Liver (tissue), 3 donors: ENCODE measurements at regions not wholly inside any gene's neighbourhood (a gene's known extent, or its start where the extent isn't known, plus 50 kb on each side); places are given as distances from the start of the nearest gene placed in this dataset.

ENCODE experiments used
- FOXA1 ChIP-seq: IDR thresholded peaks from 2 replicates; pipeline ENCODE4 v1.6.1; 2016; ENCODE audit warnings: antibody characterized with exemption
- GABPA ChIP-seq, 2 donors: IDR thresholded peaks in 1 of 2; conservative IDR thresholded peaks in 1 of 2; 2 replicates each; pipeline ENCODE4 v1.6.1; 2016; ENCODE audit warnings: antibody characterized with exemption in 2 of 2, mild to moderate bottlenecking in 1 of 2, moderate library complexity in 1 of 2
- MAX ChIP-seq: IDR thresholded peaks from 2 replicates; pipeline ENCODE4 v1.6.1; 2016; ENCODE audit warnings: antibody characterized with exemption
- RAD21 ChIP-seq, 2 donors: IDR thresholded peaks; 2 replicates each; pipeline ENCODE4 v1.6.1; 2016; ENCODE audit warnings: antibody characterized with exemption in 2 of 2, mild to moderate bottlenecking in 2 of 2
- RXRA ChIP-seq, 2 donors: IDR thresholded peaks; 2 replicates each; pipeline ENCODE4 v1.6.1; 2017 to 2018; ENCODE audit warnings: antibody characterized with exemption in 2 of 2, mild to moderate bottlenecking in 1 of 2
- SP1 ChIP-seq: IDR thresholded peaks from 2 replicates; pipeline ENCODE4 v1.6.1; 2018; ENCODE audit warnings: antibody characterized with exemption, mild to moderate bottlenecking
- YY1 ChIP-seq: IDR thresholded peaks from 2 replicates; pipeline ENCODE4 v1.6.1; 2016; ENCODE audit warnings: antibody characterized with exemption, mild to moderate bottlenecking
- TF ChIP-seq, protein P1 (sequence below): fragments of 150-350 bp; IDR thresholded peaks from 2 replicates; pipeline ENCODE4 v1.5.1; 2017; ENCODE audit warnings: improper control_type of control experiment, low read depth, low read length; ENCODE audit not compliant: missing input control
- TF ChIP-seq, protein P2 (sequence below): IDR thresholded peaks from 2 replicates; pipeline ENCODE4 v1.6.1; 2016; ENCODE audit warnings: antibody characterized with exemption, mild to moderate bottlenecking
- donor health status: healthy.
- donor health status: healthy.

GRCh38 chr15:77784361-77785292 is 151.9 kb upstream of the LINGO1 start:
- TF ChIP-seq, protein P1, sequence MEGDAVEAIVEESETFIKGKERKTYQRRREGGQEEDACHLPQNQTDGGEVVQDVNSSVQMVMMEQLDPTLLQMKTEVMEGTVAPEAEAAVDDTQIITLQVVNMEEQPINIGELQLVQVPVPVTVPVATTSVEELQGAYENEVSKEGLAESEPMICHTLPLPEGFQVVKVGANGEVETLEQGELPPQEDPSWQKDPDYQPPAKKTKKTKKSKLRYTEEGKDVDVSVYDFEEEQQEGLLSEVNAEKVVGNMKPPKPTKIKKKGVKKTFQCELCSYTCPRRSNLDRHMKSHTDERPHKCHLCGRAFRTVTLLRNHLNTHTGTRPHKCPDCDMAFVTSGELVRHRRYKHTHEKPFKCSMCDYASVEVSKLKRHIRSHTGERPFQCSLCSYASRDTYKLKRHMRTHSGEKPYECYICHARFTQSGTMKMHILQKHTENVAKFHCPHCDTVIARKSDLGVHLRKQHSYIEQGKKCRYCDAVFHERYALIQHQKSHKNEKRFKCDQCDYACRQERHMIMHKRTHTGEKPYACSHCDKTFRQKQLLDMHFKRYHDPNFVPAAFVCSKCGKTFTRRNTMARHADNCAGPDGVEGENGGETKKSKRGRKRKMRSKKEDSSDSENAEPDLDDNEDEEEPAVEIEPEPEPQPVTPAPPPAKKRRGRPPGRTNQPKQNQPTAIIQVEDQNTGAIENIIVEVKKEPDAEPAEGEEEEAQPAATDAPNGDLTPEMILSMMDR = no peak
- TF ChIP-seq SP1 (no peak), FOXA1 (no peak), GABPA (IDR thresholded peaks at IDR 0.05 in 1 of 2, conservative IDR thresholded peaks at IDR 0.05 in 1 of 2) (no peak), RAD21 (IDR thresholded peaks at IDR 0.05) (no peak), MAX (no peak), YY1 (no peak), RXRA (IDR thresholded peaks at IDR 0.05) (no peak)
- TF ChIP-seq, protein P2, sequence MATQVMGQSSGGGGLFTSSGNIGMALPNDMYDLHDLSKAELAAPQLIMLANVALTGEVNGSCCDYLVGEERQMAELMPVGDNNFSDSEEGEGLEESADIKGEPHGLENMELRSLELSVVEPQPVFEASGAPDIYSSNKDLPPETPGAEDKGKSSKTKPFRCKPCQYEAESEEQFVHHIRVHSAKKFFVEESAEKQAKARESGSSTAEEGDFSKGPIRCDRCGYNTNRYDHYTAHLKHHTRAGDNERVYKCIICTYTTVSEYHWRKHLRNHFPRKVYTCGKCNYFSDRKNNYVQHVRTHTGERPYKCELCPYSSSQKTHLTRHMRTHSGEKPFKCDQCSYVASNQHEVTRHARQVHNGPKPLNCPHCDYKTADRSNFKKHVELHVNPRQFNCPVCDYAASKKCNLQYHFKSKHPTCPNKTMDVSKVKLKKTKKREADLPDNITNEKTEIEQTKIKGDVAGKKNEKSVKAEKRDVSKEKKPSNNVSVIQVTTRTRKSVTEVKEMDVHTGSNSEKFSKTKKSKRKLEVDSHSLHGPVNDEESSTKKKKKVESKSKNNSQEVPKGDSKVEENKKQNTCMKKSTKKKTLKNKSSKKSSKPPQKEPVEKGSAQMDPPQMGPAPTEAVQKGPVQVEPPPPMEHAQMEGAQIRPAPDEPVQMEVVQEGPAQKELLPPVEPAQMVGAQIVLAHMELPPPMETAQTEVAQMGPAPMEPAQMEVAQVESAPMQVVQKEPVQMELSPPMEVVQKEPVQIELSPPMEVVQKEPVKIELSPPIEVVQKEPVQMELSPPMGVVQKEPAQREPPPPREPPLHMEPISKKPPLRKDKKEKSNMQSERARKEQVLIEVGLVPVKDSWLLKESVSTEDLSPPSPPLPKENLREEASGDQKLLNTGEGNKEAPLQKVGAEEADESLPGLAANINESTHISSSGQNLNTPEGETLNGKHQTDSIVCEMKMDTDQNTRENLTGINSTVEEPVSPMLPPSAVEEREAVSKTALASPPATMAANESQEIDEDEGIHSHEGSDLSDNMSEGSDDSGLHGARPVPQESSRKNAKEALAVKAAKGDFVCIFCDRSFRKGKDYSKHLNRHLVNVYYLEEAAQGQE = no peak
